ENCODE measurements at regions not wholly inside any gene's neighbourhood (a gene's known extent, or its start where the extent isn't known, plus 50 kb on each side); places are given as distances from the start of the nearest gene placed in this dataset.

- Histone ChIP-seq H3K27me3 (ENCODE audit: control insufficient read depth, insufficient read depth, low read length) (no peaks in the 10 kb centered on the region), H3K4me2 (ENCODE audit: extremely low read depth, insufficient read depth, low read length) (peak overlapping the region; percentile 47), H3K79me2 (ENCODE audit: control insufficient read depth, insufficient read depth, low read length) (no peaks in the 10 kb centered on the region), H3K27ac (ENCODE audit: insufficient read depth, low read length) (peak overlapping the region; percentile 13), H3K36me3 (ENCODE audit: control insufficient read depth, insufficient read depth, low read length) (no peaks in the 10 kb centered on the region), H3K9ac (ENCODE audit: insufficient read depth, low read length) (no peak overlapping the region), H3K4me3 (replicated peaks in 1 of 4; ENCODE audit: control extremely low read depth in 1 of 4, insufficient read depth in 1 of 4, low read depth in 3 of 4, low read length in 4 of 4) (no peak overlapping the region), H3K9me3 (ENCODE audit: control insufficient read depth, insufficient read depth, low read depth, low read length) (no peaks in the 10 kb centered on the region), H4K20me1 (ENCODE audit: control insufficient read depth, extremely low read depth, insufficient read depth, low read length) (no peaks in the 10 kb centered on the region), H2AFZ (ENCODE audit: low read length) (no peak overlapping the region), H3K4me1 (ENCODE audit: control insufficient read depth, extremely low read depth, insufficient read depth, low read length) (peaks cover 12% of the 10 kb centered on the region)
- TF ChIP-seq CTCF (conservative IDR thresholded peaks at IDR 0.05 in 1 of 2, IDR thresholded peaks at IDR 0.05 in 1 of 2; ENCODE audit: low read depth in 1 of 2, low read length in 2 of 2) (no peak), EZH2 (IDR thresholded peaks at IDR 0.05; ENCODE audit: low read length, missing control alignments) (no peak)
- DNase-seq (ENCODE audit: low read depth in 2 of 2) = peak; percentile 51 to 89
Measured at GRCh38 chr2:196335221-196335634, 163.8 kb upstream of the STK17B start.

- Histone ChIP-seq H2AFZ (ENCODE audit: low read length) (no peak overlapping the region), H3K4me3 (replicated peaks in 1 of 4; ENCODE audit: control extremely low read depth in 1 of 4, insufficient read depth in 1 of 4, low read depth in 3 of 4, low read length in 4 of 4) (no peak overlapping the region), H3K27ac (ENCODE audit: insufficient read depth, low read length) (no peak overlapping the region), H3K9me3 (ENCODE audit: control insufficient read depth, insufficient read depth, low read depth, low read length) (no peaks in the 10 kb centered on the region), H3K4me2 (ENCODE audit: extremely low read depth, insufficient read depth, low read length) (no peak overlapping the region), H3K27me3 (ENCODE audit: control insufficient read depth, insufficient read depth, low read length) (no peaks in the 10 kb centered on the region), H3K36me3 (ENCODE audit: control insufficient read depth, insufficient read depth, low read length) (no peaks in the 10 kb centered on the region), H3K9ac (ENCODE audit: insufficient read depth, low read length) (no peak overlapping the region), H3K79me2 (ENCODE audit: control insufficient read depth, insufficient read depth, low read length) (no peaks in the 10 kb centered on the region), H3K4me1 (ENCODE audit: control insufficient read depth, extremely low read depth, insufficient read depth, low read length) (peaks cover 9% of the 10 kb centered on the region), H4K20me1 (ENCODE audit: control insufficient read depth, extremely low read depth, insufficient read depth, low read length) (no peaks in the 10 kb centered on the region)
- TF ChIP-seq CTCF (conservative IDR thresholded peaks at IDR 0.05 in 1 of 2, IDR thresholded peaks at IDR 0.05 in 1 of 2; ENCODE audit: low read depth in 1 of 2, low read length in 2 of 2) (no peak), EZH2 (IDR thresholded peaks at IDR 0.05; ENCODE audit: low read length, missing control alignments) (no peak)
- peak; percentile 56 to 65 for DNase-seq (ENCODE audit: low read depth in 2 of 2)
Measured at GRCh38 chr2:196336207-196336606, 164.8 kb upstream of the STK17B start.

GRCh38 chr2:196336715-196337114, 165.3 kb upstream of the STK17B start:
- no peak for DNase-seq (ENCODE audit: low read depth in 2 of 2)
- Histone ChIP-seq H2AFZ (ENCODE audit: low read length) (no peak overlapping the region), H3K4me2 (ENCODE audit: extremely low read depth, insufficient read depth, low read length) (no peak overlapping the region), H3K27ac (ENCODE audit: insufficient read depth, low read length) (no peak overlapping the region), H3K9ac (ENCODE audit: insufficient read depth, low read length) (no peak overlapping the region), H4K20me1 (ENCODE audit: control insufficient read depth, extremely low read depth, insufficient read depth, low read length) (no peaks in the 10 kb centered on the region), H3K4me3 (replicated peaks in 1 of 4; ENCODE audit: control extremely low read depth in 1 of 4, insufficient read depth in 1 of 4, low read depth in 3 of 4, low read length in 4 of 4) (no peak overlapping the region), H3K36me3 (ENCODE audit: control insufficient read depth, insufficient read depth, low read length) (no peaks in the 10 kb centered on the region), H3K27me3 (ENCODE audit: control insufficient read depth, insufficient read depth, low read length) (no peaks in the 10 kb centered on the region), H3K4me1 (ENCODE audit: control insufficient read depth, extremely low read depth, insufficient read depth, low read length) (peaks cover 8% of the 10 kb centered on the region), H3K9me3 (ENCODE audit: control insufficient read depth, insufficient read depth, low read depth, low read length) (no peaks in the 10 kb centered on the region), H3K79me2 (ENCODE audit: control insufficient read depth, insufficient read depth, low read length) (no peaks in the 10 kb centered on the region)
- no peak for TF ChIP-seq CTCF (conservative IDR thresholded peaks at IDR 0.05 in 1 of 2, IDR thresholded peaks at IDR 0.05 in 1 of 2; ENCODE audit: low read depth in 1 of 2, low read length in 2 of 2)
- TF ChIP-seq EZH2 (IDR thresholded peaks at IDR 0.05; ENCODE audit: low read length, missing control alignments) = no peak
